GM12878 (cell line): ENCODE measurements at regions not wholly inside any gene's neighbourhood (a gene's known extent, or its start where the extent isn't known, plus 50 kb on each side); places are given as distances from the start of the nearest gene placed in this dataset.
"Not testable (repeated sequence)": the region's sequence is repeated elsewhere in the genome, so short reads cannot be mapped to it uniquely, and the experiment has no call there.

ENCODE experiments used
- ATAC-seq: fragments of 200-7000 bp; cut with Tn5 transposase; 3 replicates; pipeline ENCODE4 v1.9.1; 2020; ENCODE audit warnings: mild to moderate bottlenecking, moderate library complexity
- BruUV-seq: library from RNA; stranded (reverse); fragments of 400-500 nt; replicated peaks from 2 replicates; lab custom pipeline; 2021; lab: Mats Ljungman, UMichigan
- CTCF ChIA-PET: fragments of 300-600 bp; sonication (Branson Sonifier 250); formaldehyde crosslinking; extraction: SDS; loops from one replicate; lab custom pipeline; 2021; ENCODE audit warnings: inconsistent platforms; lab: Yijun Ruan, JAX
- POLR2A ChIA-PET: fragments of 350-600 bp; formaldehyde crosslinking; extraction: SDS; loops from one replicate; lab custom pipeline; 2021; ENCODE audit warnings: inconsistent platforms; lab: Charles Lee
- RAD21 ChIA-PET: fragments of 300-600 bp; sonication (Branson Sonifier 250); formaldehyde crosslinking; loops from one replicate; lab custom pipeline; 2023; ENCODE audit warnings: antibody characterized with exemption; ENCODE audit not compliant: unreplicated experiment; lab: Charles Lee
- SMC1A ChIA-PET: fragments of 300-600 bp; sonication (Branson Sonifier 250); formaldehyde crosslinking; loops from one replicate; lab custom pipeline; 2023; ENCODE audit not compliant: unreplicated experiment, uncharacterized antibody; lab: Charles Lee
- DNase-seq: peaks from one replicate; pipeline ENCODE4 v3.0.0-alpha.2; 2011; ENCODE audit warnings: low read depth, low spot score
- FAIRE-seq: peaks from 3 replicates; lab custom pipeline; 2011; peaks lifted over from hg19 to GRCh38; lab: Jason Lieb, UNC
- H2AFZ ChIP-seq: 2 replicates; pipeline ENCODE4 v1.6.0; 2011; ENCODE audit warnings: low read depth, low read length, control low read depth; ENCODE audit not compliant: control insufficient read depth
- H3K27ac ChIP-seq: 2 replicates; pipeline ENCODE4 v1.5.1; 2011; ENCODE audit warnings: control low read depth; ENCODE audit not compliant: control insufficient read depth, insufficient read depth
- H3K27me3 ChIP-seq, 2 experiments: replicated peaks in 1 of 2; 2 replicates each; pipeline versions ENCODE4 v1.6.0 to v1.6.1; 2011; ENCODE audit warnings: low read length in 1 of 2; ENCODE audit not compliant: control insufficient read depth in 2 of 2, insufficient read depth in 2 of 2
- H3K36me3 ChIP-seq, 2 experiments: 2 replicates each; pipeline ENCODE4 v1.5.1; 2011; ENCODE audit warnings: low read length in 1 of 2; ENCODE audit not compliant: control insufficient read depth in 2 of 2, insufficient read depth in 2 of 2
- H3K4me1 ChIP-seq: 2 replicates; pipeline ENCODE4 v1.6.1; 2011; ENCODE audit warnings: mild to moderate bottlenecking, low read length, moderate library complexity, mixed read lengths; ENCODE audit not compliant: control insufficient read depth, insufficient read depth
- H3K4me2 ChIP-seq: 2 replicates; pipeline ENCODE4 v1.6.0; 2011; ENCODE audit warnings: control low read depth; ENCODE audit not compliant: control insufficient read depth, insufficient read depth
- H3K4me3 ChIP-seq: fragments of 200-600 bp; sonication (generic); 2 replicates; pipeline ENCODE4 v1.5.1; 2016
- H3K79me2 ChIP-seq: 2 replicates; pipeline ENCODE4 v1.6.0; 2011; ENCODE audit warnings: low read length; ENCODE audit not compliant: control insufficient read depth, insufficient read depth
- H3K9ac ChIP-seq: 2 replicates; pipeline ENCODE4 v1.8.0; 2011; ENCODE audit warnings: low read length, control low read depth, mixed read lengths; ENCODE audit not compliant: control insufficient read depth, insufficient read depth
- H3K9me3 ChIP-seq: replicated peaks from 3 replicates; pipeline ENCODE4 v1.5.1; 2011; ENCODE audit warnings: mild to moderate bottlenecking, low read length; ENCODE audit not compliant: control insufficient read depth, insufficient read depth
- H4K20me1 ChIP-seq: 2 replicates; pipeline ENCODE4 v1.6.0; 2011; ENCODE audit not compliant: control insufficient read depth, insufficient read depth
- JUND ChIP-seq: IDR thresholded peaks from 2 replicates; pipeline ENCODE4 v1.6.1; 2012; ENCODE audit warnings: low read depth, mild to moderate bottlenecking, low read length, improper control_type of control experiment, moderate library complexity
- MEF2B ChIP-seq: fragments of 450-650 bp; IDR thresholded peaks from 2 replicates; pipeline ENCODE4 v1.6.1; 2018; ENCODE audit warnings: mild to moderate bottlenecking, moderate library complexity; ENCODE audit not compliant: partially characterized antibody, poor library complexity, severe bottlenecking
- NRF1 ChIP-seq: conservative IDR thresholded peaks from 2 replicates; pipeline ENCODE4 v1.6.1; 2011; ENCODE audit warnings: mild to moderate bottlenecking, low read depth, low read length, improper control_type of control experiment
- PAX5 ChIP-seq: IDR thresholded peaks from 2 replicates; pipeline ENCODE4 v1.6.1; 2011; ENCODE audit warnings: low read depth, low read length, borderline replicate concordance
- RFX5 ChIP-seq: IDR thresholded peaks from 2 replicates; pipeline ENCODE4 v1.6.1; 2011; ENCODE audit warnings: low read depth, low read length, improper control_type of control experiment
- WGBS: methylation state at CpG from one replicate; pipeline ENCODE4 v1.1.6; 2016; ENCODE audit warnings: low lambda C conversion rate; ENCODE audit not compliant: insufficient replicate concordance, insufficient coverage; ENCODE audit errors: missing lambda C conversion rate; 5-methylcytosine and 5-hydroxymethylcytosine counted together
- in situ Hi-C: fragments of 300-500 bp; cut with MboI; formaldehyde crosslinking; loops from 9 replicates; pipeline ENCODE4 v1.14.3; 2018; ENCODE audit warnings: mixed read lengths
- intact Hi-C: fragments of 100-400 bp; cut with micrococcal nuclease; formaldehyde crosslinking; loops from one replicate; pipeline ENCODE4 v1.14.2; 2022; ENCODE audit not compliant: unreplicated experiment

- Histone ChIP-seq H3K9me3 (no peaks in the 10 kb centered on the region), H3K27ac (no peak overlapping the region), H3K4me1 (no peaks in the 10 kb centered on the region), H3K27me3 (0 out of 4 replicates have a peak, but pooled peaks cover 0 to 1% of the 10 kb centered on the region in 2 experiments), H3K4me2 (no peak overlapping the region), H4K20me1 (no peaks in the 10 kb centered on the region), H2AFZ (no peak overlapping the region), H3K79me2 (no peaks in the 10 kb centered on the region)
- ChIA-PET RAD21 (no interaction called here), POLR2A (no interaction called here), SMC1A (no interaction called here), CTCF (no interaction called here)
- ATAC-seq, result no peak
- no peak for DNase-seq
- in situ Hi-C loops (no loop called here), intact Hi-C loops (no loop called here)
- 35% methylated on average over 7 of the region's 7 CpGs for WGBS
- no peak for FAIRE-seq
- TF ChIP-seq RFX5, result no peak
- no peak for TF ChIP-seq PAX5
- no peak for TF ChIP-seq NRF1
- TF ChIP-seq MEF2B, result no peak
- TF ChIP-seq JUND, result no peak
- TF ChIP-seq, all 136 proteins: peak for 0
- no peak overlapping the region for H3K4me3 ChIP-seq
- H3K9ac ChIP-seq, result no peak overlapping the region
- no peaks in the 10 kb centered on the region for H3K36me3 ChIP-seq
- BruUV-seq, result no TSS peak
Observed at GRCh38 chr10:84755311-84755710, 426.9 kb downstream of the CCSER2 start.

GRCh38 chr10:84756653-84757052 is 428.3 kb downstream of the CCSER2 start:
- SMC1A ChIA-PET, POLR2A ChIA-PET, H3K27ac ChIP-seq, H3K9me3 ChIP-seq, in situ Hi-C loops, DNase-seq, H3K4me3 ChIP-seq, ATAC-seq, H4K20me1 ChIP-seq, H3K79me2 ChIP-seq, H3K9ac ChIP-seq, FAIRE-seq, H3K4me2 ChIP-seq, BruUV-seq, CTCF ChIA-PET, H2AFZ ChIP-seq, H3K4me1 ChIP-seq, H3K27me3 ChIP-seq, intact Hi-C loops, RAD21 ChIA-PET, H3K36me3 ChIP-seq: not testable (repeated sequence)
- WGBS, result 62% methylated on average over 2 of the region's 3 CpGs

GRCh38 chr10:84761994-84762614 is 433.7 kb downstream of the CCSER2 start:
- intact Hi-C loops, FAIRE-seq, ATAC-seq, H3K9me3 ChIP-seq, POLR2A ChIA-PET, H3K27me3 ChIP-seq, in situ Hi-C loops, H4K20me1 ChIP-seq, DNase-seq, H3K27ac ChIP-seq, H3K36me3 ChIP-seq, RAD21 ChIA-PET, H3K79me2 ChIP-seq, CTCF ChIA-PET, H2AFZ ChIP-seq, H3K4me1 ChIP-seq, H3K4me2 ChIP-seq, SMC1A ChIA-PET, H3K9ac ChIP-seq, H3K4me3 ChIP-seq, BruUV-seq: not testable (repeated sequence)
- 43% methylated on average over 14 of the region's 14 CpGs for WGBS
